ENCODE measurements at regions not wholly inside any gene's neighbourhood (a gene's known extent, or its start where the extent isn't known, plus 50 kb on each side); places are given as distances from the start of the nearest gene placed in this dataset.

GRCh38 chr4:178523038-178523437 lies 1080.8 kb upstream of the AGA start:
- TF ChIP-seq, protein P1, sequence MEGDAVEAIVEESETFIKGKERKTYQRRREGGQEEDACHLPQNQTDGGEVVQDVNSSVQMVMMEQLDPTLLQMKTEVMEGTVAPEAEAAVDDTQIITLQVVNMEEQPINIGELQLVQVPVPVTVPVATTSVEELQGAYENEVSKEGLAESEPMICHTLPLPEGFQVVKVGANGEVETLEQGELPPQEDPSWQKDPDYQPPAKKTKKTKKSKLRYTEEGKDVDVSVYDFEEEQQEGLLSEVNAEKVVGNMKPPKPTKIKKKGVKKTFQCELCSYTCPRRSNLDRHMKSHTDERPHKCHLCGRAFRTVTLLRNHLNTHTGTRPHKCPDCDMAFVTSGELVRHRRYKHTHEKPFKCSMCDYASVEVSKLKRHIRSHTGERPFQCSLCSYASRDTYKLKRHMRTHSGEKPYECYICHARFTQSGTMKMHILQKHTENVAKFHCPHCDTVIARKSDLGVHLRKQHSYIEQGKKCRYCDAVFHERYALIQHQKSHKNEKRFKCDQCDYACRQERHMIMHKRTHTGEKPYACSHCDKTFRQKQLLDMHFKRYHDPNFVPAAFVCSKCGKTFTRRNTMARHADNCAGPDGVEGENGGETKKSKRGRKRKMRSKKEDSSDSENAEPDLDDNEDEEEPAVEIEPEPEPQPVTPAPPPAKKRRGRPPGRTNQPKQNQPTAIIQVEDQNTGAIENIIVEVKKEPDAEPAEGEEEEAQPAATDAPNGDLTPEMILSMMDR (IDR thresholded peaks at IDR 0.05; ENCODE audit: control insufficient read depth, insufficient read depth, low read depth, low read length, missing control alignments), result no peak
- H3K4me3 ChIP-seq (ENCODE audit: control insufficient read depth, low read depth, low read length), result no peak overlapping the region
- DNase-seq (ENCODE audit: low read depth), result no peak

- DNase-seq (ENCODE audit: low read depth), result no peak
- TF ChIP-seq, protein P1 (IDR thresholded peaks at IDR 0.05; ENCODE audit: control insufficient read depth, insufficient read depth, low read depth, low read length, missing control alignments), result no peak
- no peak overlapping the region for H3K4me3 ChIP-seq (ENCODE audit: control insufficient read depth, low read depth, low read length)
Measured at GRCh38 chr4:178535939-178536579, 1093.8 kb upstream of the AGA start.

GRCh38 chr4:178553201-178553600 lies 1111.0 kb upstream of the AGA start:
- TF ChIP-seq, protein P1 (IDR thresholded peaks at IDR 0.05; ENCODE audit: control insufficient read depth, insufficient read depth, low read depth, low read length, missing control alignments), result no peak
- no peak for DNase-seq (ENCODE audit: low read depth)
- no peak overlapping the region for H3K4me3 ChIP-seq (ENCODE audit: control insufficient read depth, low read depth, low read length)

DNA sequence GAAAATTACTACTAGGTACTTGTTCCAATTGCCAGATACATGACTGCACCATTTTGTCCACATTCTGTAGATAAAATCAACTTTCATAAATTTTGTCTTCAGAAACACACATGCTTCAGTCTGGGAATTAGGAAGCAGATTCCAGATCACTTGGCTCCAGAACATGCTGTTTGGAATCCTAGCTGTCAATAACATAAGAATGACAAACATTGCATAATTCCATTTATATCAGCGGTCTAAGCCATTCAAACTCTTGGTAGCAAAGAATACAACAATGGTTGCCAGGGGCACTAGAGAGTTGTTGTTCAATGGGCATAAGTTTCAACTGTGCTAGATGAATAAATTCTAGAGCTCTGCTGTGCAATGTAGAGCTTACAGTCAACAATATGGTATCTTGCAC lies 1112.1 kb upstream of the AGA start:
- DNase-seq (ENCODE audit: low read depth), result no peak
- TF ChIP-seq, protein P1 (IDR thresholded peaks at IDR 0.05; ENCODE audit: control insufficient read depth, insufficient read depth, low read depth, low read length, missing control alignments), result no peak
- H3K4me3 ChIP-seq (ENCODE audit: control insufficient read depth, low read depth, low read length), result no peak overlapping the region

GRCh38 chr4:178556796-178557195 lies 1114.6 kb upstream of the AGA start:
- H3K4me3 ChIP-seq (ENCODE audit: control insufficient read depth, low read depth, low read length), result no peak overlapping the region
- TF ChIP-seq, protein P1 (IDR thresholded peaks at IDR 0.05; ENCODE audit: control insufficient read depth, insufficient read depth, low read depth, low read length, missing control alignments), result no peak
- no peak for DNase-seq (ENCODE audit: low read depth)

GRCh38 chr4:178577933-178578332 lies 1135.7 kb upstream of the AGA start:
- H3K4me3 ChIP-seq (ENCODE audit: control insufficient read depth, low read depth, low read length), result no peak overlapping the region
- TF ChIP-seq, protein P1 (IDR thresholded peaks at IDR 0.05; ENCODE audit: control insufficient read depth, insufficient read depth, low read depth, low read length, missing control alignments), result no peak
- DNase-seq (ENCODE audit: low read depth), result no peak

Data from AG09309 (cell line).